GM18499 (cell line): ENCODE measurements at regions not wholly inside any gene's neighbourhood (a gene's known extent, or its start where the extent isn't known, plus 50 kb on each side); places are given as distances from the start of the nearest gene placed in this dataset.
A peak's percentile ranks its signal among the peaks of the same experiment; 100 is the strongest.

Source experiments
- ATAC-seq: cut with Tn5 transposase; IDR thresholded peaks from one replicate; pipeline ENCODE4 v1.9.1; 2021; ENCODE audit warnings: moderate number of reproducible peaks; ENCODE audit not compliant: insufficient read depth, unreplicated experiment

GRCh38 chr2:226446406-226447001, 353.1 kb downstream of the IRS1 start:
- ATAC-seq: no peak

- no peak for ATAC-seq
Measured at GRCh38 chr2:226445216-226445861, 354.3 kb downstream of the IRS1 start.

- no peak for ATAC-seq
Measured at GRCh38 chr2:226443112-226443511, 356.5 kb downstream of the IRS1 start.

- ATAC-seq: no peak
Measured at GRCh38 chr2:226440127-226440918, 359.3 kb downstream of the IRS1 start.

- no peak for ATAC-seq
Measured at GRCh38 chr2:226439337-226439736, 360.3 kb downstream of the IRS1 start.

- ATAC-seq: no peak
Measured at GRCh38 chr2:226435146-226435545, 364.5 kb downstream of the IRS1 start.

GRCh38 chr2:226434702-226435101, 364.9 kb downstream of the IRS1 start:
- ATAC-seq: no peak

GRCh38 chr2:226431288-226431948, 368.2 kb downstream of the IRS1 start:
- no peak for ATAC-seq

- ATAC-seq: no peak
Measured at GRCh38 chr2:226429476-226429875, 370.1 kb downstream of the IRS1 start.

- ATAC-seq: no peak
Measured at GRCh38 chr2:226427538-226428307, 371.9 kb downstream of the IRS1 start.

- ATAC-seq: no peak
Measured at GRCh38 chr2:226426292-226426736, 373.3 kb downstream of the IRS1 start.

- ATAC-seq: no peak
Measured at GRCh38 chr2:226424971-226425370, 374.6 kb downstream of the IRS1 start.

- peak; percentile 92 for ATAC-seq
Measured at GRCh38 chr2:226423498-226423960, 376.1 kb downstream of the IRS1 start.

GRCh38 chr2:226420646-226421045, 379.0 kb downstream of the IRS1 start:
- ATAC-seq: no peak

- no peak for ATAC-seq
Measured at GRCh38 chr2:226418521-226418920, 381.1 kb downstream of the IRS1 start.

- ATAC-seq: no peak
Measured at GRCh38 chr2:226414335-226414734, 385.3 kb downstream of the IRS1 start.

GRCh38 chr2:226413498-226414130, 386.0 kb downstream of the IRS1 start:
- ATAC-seq: no peak

- ATAC-seq: no peak
Measured at GRCh38 chr2:226411727-226412360, 387.8 kb downstream of the IRS1 start.

GRCh38 chr2:226411205-226411604, 388.4 kb downstream of the IRS1 start:
- no peak for ATAC-seq
